T-helper 2 cell treated with Interferon-gamma antibody and Interleukin-4, amounts not matched to agents 5 μg/mL and 100 μg/mL, for 36 hours (primary cell): ENCODE measurements at regions not wholly inside any gene's neighbourhood (a gene's known extent, or its start where the extent isn't known, plus 50 kb on each side); places are given as distances from the start of the nearest gene placed in this dataset.
"Not testable (repeated sequence)": the region's sequence is repeated elsewhere in the genome, so short reads cannot be mapped to it uniquely, and the experiment has no call there.

Experiments
- DNase-seq: peaks from one replicate; pipeline ENCODE4 v3.0.0; 2021; ENCODE audit warnings: low spot score
- H3K27ac Mint-ChIP-seq: one replicate; pipeline ENCODE4 v1.8.0; 2021; ENCODE audit warnings: mild to moderate bottlenecking, mixed read lengths
- H3K27me3 Mint-ChIP-seq: one replicate; pipeline ENCODE4 v1.8.0; 2021; ENCODE audit warnings: low read depth, mixed read lengths
- H3K36me3 Mint-ChIP-seq: one replicate; pipeline ENCODE4 v1.8.0; 2021; ENCODE audit warnings: low read depth, mixed read lengths
- H3K4me1 Mint-ChIP-seq: one replicate; pipeline ENCODE4 v1.8.0; 2021; ENCODE audit warnings: low read depth, mixed read lengths
- H3K4me3 Mint-ChIP-seq: one replicate; pipeline ENCODE4 v1.8.0; 2022; ENCODE audit warnings: mild to moderate bottlenecking, moderate library complexity, mixed read lengths
- H3K9me3 Mint-ChIP-seq: one replicate; pipeline ENCODE4 v1.8.0; 2021; ENCODE audit warnings: mixed read lengths

DNA sequence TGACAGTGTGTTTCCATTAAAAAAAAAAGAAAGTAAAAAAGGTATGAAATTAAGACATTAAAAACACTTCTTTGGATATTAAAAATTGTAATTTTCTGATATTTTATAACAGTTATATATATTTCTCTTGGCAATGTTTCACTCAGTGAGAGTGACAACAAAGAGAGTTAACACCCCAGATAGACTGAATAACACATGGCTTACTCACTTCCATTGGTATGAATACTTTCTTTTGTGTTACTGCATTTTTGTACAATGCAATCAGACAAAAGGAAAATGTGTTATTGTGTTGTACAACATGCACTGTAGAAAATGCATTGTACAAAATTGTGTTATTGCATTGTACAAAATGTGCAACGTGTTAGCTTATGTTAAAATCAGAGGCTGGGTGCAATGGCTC is 676.6 kb upstream of the AMELY start:
- H3K27ac Mint-ChIP-seq, DNase-seq, H3K36me3 Mint-ChIP-seq, H3K4me1 Mint-ChIP-seq, H3K27me3 Mint-ChIP-seq, H3K9me3 Mint-ChIP-seq, H3K4me3 Mint-ChIP-seq: not testable (repeated sequence)

DNA sequence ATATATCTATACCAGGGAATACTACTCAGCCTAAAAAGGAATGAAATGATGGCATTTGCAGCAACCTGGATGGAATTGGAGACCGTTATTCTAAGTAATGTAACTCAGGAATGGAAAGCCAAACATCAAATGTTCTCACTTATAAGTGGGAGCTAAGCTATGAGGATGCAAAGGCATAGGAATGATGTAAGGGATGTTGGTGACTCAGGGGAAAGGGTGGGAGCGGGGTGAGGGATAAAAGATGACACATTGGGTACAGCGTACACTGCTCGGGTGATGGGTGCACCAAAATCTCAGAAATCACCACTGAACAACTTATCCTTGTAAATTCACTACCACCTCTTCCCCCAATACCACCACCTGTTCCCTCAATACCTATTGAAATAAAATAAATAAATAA is 651.0 kb upstream of the AMELY start:
- H3K27me3 Mint-ChIP-seq: no peaks in the 10 kb centered on the region
- H3K4me1 Mint-ChIP-seq: no peaks in the 10 kb centered on the region
- H3K9me3 Mint-ChIP-seq: no peaks in the 10 kb centered on the region
- DNase-seq: no peak
- no peak overlapping the region for H3K27ac Mint-ChIP-seq
- no peaks in the 10 kb centered on the region for H3K36me3 Mint-ChIP-seq
- H3K4me3 Mint-ChIP-seq: no peak overlapping the region

DNA sequence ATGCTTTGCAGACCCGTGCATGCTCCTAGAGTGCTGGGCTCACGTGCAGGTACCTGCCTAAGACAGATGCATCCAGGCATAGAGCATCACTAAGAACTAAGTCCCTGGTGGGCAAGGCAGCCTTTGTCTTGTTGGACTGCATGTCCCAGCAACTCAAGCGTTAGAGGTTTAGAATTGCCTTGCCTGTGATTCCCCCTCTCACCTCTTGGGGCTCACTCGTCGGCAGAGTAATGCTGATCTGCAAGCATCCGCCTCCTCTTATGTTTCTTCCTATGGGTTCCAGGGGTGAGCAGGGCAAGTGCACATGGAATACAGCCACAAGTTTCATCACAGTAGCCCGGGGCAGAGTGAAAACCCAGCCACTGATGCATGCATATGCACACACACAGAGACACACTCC is 646.1 kb upstream of the AMELY start:
- no peak overlapping the region for H3K4me3 Mint-ChIP-seq
- H3K27me3 Mint-ChIP-seq: no peaks in the 10 kb centered on the region
- H3K9me3 Mint-ChIP-seq: no peaks in the 10 kb centered on the region
- H3K27ac Mint-ChIP-seq: no peak overlapping the region
- H3K36me3 Mint-ChIP-seq: no peaks in the 10 kb centered on the region
- H3K4me1 Mint-ChIP-seq: no peaks in the 10 kb centered on the region
- no peak for DNase-seq

DNA sequence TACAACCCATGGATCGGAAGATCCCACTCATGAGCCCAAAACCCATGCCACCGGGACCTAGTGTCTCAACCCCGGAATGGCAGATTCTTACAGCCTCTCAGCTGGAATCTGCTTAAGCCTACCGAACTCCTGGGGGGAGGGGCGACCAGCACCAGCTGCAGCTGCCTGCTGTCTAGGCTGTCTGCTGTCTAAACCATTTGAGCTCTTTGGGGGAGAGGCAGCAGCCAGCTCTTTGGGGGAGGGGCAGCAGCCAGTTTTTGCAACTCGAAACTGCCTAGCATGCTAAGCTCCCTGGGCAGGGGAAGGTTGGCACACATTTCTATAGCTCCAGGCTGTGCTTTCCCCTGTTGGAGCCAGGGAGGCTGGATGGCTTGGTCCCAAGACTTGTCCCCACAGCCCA is 643.5 kb upstream of the AMELY start:
- Mint-ChIP-seq H3K4me1 (no peaks in the 10 kb centered on the region), H3K4me3 (no peak overlapping the region), H3K36me3 (no peaks in the 10 kb centered on the region), H3K27ac (no peak overlapping the region), H3K27me3 (no peaks in the 10 kb centered on the region), H3K9me3 (no peaks in the 10 kb centered on the region)
- DNase-seq: no peak

DNA sequence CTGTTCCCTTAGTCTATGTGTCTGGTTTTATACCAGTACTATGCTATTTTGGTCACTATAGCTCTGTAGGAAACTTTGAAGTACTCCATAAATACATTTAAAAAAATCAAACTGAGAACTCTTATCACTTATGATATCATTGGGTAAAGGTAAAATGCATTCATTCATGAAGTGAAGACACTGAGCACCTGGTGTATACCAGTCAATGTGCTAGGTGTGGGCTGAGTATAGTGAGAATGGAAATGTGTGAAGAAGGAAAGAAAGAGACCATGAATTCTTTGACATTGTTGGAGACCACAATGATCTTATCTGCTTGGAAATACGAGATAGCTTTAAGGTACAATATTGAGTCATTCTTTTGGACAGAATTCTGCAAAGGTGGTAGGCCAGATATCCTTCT is 633.5 kb upstream of the AMELY start:
- no peaks in the 10 kb centered on the region for H3K4me1 Mint-ChIP-seq
- no peak for DNase-seq
- no peak overlapping the region for H3K27ac Mint-ChIP-seq
- H3K9me3 Mint-ChIP-seq: no peaks in the 10 kb centered on the region
- H3K4me3 Mint-ChIP-seq: no peak overlapping the region
- H3K27me3 Mint-ChIP-seq: no peaks in the 10 kb centered on the region
- no peaks in the 10 kb centered on the region for H3K36me3 Mint-ChIP-seq

DNA sequence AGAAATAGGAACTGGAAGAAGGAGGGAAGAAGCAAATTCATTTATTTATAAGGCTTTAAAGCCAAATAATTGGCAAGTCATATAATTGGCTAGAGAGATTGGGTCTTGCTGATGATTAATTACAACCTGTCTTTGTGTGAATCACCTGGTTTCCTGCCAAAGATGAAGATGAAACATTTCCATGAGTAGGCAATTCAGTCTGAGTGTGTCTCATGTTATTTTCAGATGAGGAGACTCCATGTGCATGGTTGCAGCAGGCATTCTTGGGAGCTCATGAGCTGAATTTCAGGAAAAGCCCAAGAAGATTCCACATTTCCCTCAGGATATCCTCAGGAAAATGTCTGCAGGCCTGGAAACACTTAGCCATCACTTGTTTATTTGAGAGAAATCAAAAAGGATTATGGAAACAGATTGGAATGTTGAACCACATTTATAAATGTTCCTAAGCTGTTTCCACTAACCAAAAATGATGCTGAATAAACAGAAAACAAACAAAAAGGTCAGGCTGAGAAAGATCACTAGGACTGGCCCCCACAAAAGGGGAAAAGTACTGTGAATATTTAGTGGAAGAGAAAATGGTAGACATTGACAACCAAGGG is 632.7 kb upstream of the AMELY start:
- no peaks in the 10 kb centered on the region for H3K4me1 Mint-ChIP-seq
- H3K27me3 Mint-ChIP-seq: no peaks in the 10 kb centered on the region
- H3K4me3 Mint-ChIP-seq: no peak overlapping the region
- no peak overlapping the region for H3K27ac Mint-ChIP-seq
- H3K36me3 Mint-ChIP-seq: no peaks in the 10 kb centered on the region
- no peaks in the 10 kb centered on the region for H3K9me3 Mint-ChIP-seq
- no peak for DNase-seq

DNA sequence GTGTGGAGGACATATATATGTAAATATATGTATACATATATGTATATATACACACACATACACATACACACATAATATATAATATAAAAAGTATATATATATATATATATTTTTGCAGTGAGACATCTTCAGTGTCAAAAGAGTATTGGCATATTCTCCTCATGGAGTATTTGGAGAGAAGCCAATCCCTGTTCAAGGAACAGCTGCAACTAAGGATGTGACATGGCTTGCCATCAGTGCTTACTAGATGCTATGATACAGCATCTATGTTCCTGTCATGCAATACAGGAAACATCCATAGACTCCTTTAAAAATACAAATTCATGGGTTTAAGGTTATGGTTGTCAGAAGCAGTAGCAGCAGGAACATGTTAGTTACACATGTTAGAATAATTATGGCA is 632.0 kb upstream of the AMELY start:
- H3K4me1 Mint-ChIP-seq: no peaks in the 10 kb centered on the region
- H3K36me3 Mint-ChIP-seq: no peaks in the 10 kb centered on the region
- no peak for DNase-seq
- no peak overlapping the region for H3K27ac Mint-ChIP-seq
- H3K9me3 Mint-ChIP-seq: no peaks in the 10 kb centered on the region
- no peaks in the 10 kb centered on the region for H3K27me3 Mint-ChIP-seq
- no peak overlapping the region for H3K4me3 Mint-ChIP-seq

DNA sequence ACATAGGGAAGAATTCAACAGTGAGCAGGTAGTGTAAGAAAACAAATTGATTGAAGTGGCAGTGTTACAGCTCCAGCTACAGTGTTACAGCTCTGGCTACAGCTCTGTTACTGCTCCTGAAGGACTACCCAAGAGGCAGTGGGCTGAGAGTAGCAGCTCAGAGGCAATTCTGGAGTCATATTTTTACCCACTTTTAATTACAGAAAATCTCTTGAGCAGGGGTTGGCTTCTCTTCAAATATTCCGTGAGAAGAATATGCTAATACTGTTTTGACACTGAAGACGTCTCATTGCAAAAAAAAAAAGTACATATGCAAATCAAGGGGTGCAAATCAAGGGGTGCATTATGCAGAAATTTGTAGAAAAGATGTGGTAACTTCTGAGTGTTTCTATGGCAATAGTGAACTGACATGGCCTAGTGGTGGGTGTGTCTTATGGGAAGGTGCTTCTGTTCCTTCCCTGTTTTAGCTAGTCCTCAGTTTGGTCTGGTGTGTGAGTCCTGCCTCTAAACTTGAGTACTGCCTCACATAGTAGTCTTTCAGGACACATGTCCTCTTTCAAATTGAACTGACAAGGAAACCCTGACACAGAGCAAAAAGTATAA is 630.8 kb upstream of the AMELY start:
- no peak for DNase-seq
- no peak overlapping the region for H3K27ac Mint-ChIP-seq
- no peaks in the 10 kb centered on the region for H3K27me3 Mint-ChIP-seq
- H3K36me3 Mint-ChIP-seq: no peaks in the 10 kb centered on the region
- no peaks in the 10 kb centered on the region for H3K4me1 Mint-ChIP-seq
- H3K9me3 Mint-ChIP-seq: no peaks in the 10 kb centered on the region
- no peak overlapping the region for H3K4me3 Mint-ChIP-seq

DNA sequence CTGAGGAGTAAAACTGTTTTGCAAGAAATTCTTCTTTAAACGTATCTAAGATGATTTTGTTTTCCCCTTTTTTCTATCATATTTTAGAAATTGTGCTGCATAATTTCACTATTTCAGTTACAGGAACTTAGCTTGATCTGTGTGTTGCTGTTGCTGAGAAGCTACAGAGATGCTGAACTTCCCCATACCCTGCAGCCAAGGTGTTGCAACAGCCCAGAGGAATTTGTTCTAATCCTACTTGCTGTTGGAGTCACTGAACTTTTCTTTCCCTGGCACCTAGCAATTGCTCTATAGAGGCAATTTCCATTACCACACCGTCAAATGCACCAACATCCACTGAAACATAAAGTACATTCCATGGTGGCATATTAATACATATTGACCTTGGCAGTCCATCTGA is 617.8 kb upstream of the AMELY start:
- H3K4me3 Mint-ChIP-seq: no peak overlapping the region
- no peaks in the 10 kb centered on the region for H3K27me3 Mint-ChIP-seq
- H3K4me1 Mint-ChIP-seq: no peaks in the 10 kb centered on the region
- H3K9me3 Mint-ChIP-seq: no peaks in the 10 kb centered on the region
- DNase-seq: no peak
- no peaks in the 10 kb centered on the region for H3K36me3 Mint-ChIP-seq
- no peak overlapping the region for H3K27ac Mint-ChIP-seq

DNA sequence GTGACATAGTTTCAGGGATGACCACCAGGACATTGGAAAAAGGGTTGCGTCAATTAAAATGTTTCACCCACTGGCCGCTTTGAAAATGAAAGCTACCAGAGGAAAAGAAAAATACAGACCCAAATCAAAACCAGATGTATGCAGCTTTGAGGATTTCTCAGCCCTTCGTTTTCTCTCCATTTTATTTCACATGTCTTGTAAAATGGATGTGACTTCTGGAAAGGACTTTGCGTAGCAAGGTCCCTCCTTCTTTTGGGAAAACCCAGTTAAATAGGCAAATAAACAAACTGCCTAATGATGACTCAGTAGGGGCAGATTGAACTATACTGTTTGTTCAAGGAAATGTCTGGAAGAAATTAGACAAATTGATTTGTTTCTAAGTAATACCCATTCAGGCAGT is 616.0 kb upstream of the AMELY start:
- H3K27me3 Mint-ChIP-seq, H3K36me3 Mint-ChIP-seq, H3K27ac Mint-ChIP-seq, H3K9me3 Mint-ChIP-seq, DNase-seq, H3K4me3 Mint-ChIP-seq, H3K4me1 Mint-ChIP-seq: not testable (repeated sequence)

DNA sequence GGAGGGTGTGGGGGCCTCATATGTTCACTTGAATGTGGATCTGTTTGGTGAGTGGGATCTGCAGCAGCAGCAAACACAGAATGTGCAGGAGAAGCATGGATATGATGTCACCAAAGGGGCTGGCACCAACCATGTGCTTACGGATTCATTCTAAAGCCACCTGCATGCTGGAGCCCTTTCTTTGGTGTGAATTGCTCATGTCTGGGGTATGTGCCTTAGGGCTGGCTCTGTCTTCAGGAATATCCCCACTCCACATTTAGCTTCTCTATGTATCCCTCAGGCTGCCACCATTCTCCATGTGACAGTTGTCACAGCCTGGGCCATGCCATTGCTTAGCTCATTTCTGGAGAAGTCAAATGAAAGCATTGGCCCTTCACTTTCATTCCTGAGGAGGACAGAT is 606.8 kb upstream of the AMELY start:
- H3K9me3 Mint-ChIP-seq: no peaks in the 10 kb centered on the region
- no peaks in the 10 kb centered on the region for H3K36me3 Mint-ChIP-seq
- no peaks in the 10 kb centered on the region for H3K27me3 Mint-ChIP-seq
- no peak overlapping the region for H3K4me3 Mint-ChIP-seq
- no peak overlapping the region for H3K27ac Mint-ChIP-seq
- no peaks in the 10 kb centered on the region for H3K4me1 Mint-ChIP-seq
- no peak for DNase-seq

DNA sequence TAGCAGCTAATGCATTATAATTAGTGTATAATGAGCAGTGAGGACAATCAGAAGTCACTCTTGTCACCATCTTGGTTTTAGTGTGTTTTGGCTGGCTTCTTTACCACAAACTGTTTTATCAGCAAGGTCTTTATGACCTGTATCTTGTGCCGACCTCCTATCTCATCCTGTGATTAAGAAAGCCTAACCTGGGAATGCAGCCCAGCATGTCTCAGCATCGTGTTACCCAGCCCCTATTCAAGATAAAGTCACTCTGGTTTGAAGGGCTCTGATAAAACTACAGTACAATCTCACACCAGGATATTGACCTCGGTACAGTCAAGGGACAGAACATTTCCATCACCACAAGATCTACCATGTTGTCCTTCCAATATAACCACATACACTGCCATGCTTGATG is 604.7 kb upstream of the AMELY start:
- Mint-ChIP-seq H3K4me1 (no peaks in the 10 kb centered on the region), H3K27me3 (no peaks in the 10 kb centered on the region), H3K4me3 (no peak overlapping the region), H3K27ac (no peak overlapping the region), H3K36me3 (no peaks in the 10 kb centered on the region), H3K9me3 (peaks cover 4% of the 10 kb centered on the region)
- no peak for DNase-seq

DNA sequence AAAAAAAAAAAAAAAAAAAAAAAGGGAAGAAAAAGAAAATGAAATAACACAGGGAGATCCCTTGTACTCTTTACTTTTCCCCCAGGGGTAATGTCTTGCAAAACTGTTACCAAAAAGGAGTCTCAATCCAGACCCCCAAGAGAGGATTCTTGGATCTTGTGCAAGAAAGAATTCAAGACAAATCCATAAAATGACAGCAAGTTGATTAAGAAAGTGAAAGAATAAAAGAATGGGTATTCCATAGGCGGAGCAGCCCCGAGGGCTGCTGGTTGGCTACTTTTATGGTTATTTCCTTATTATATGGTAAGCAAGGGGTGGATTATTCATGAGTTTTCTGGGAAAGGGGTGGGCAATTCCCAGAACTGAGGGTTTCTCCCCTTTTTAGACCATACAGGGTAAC is 604.3 kb upstream of the AMELY start:
- Mint-ChIP-seq H3K27ac (no peak overlapping the region), H3K27me3 (no peaks in the 10 kb centered on the region), H3K4me1 (no peaks in the 10 kb centered on the region), H3K4me3 (no peak overlapping the region), H3K9me3 (peaks cover 4% of the 10 kb centered on the region), H3K36me3 (no peaks in the 10 kb centered on the region)
- DNase-seq: no peak

DNA sequence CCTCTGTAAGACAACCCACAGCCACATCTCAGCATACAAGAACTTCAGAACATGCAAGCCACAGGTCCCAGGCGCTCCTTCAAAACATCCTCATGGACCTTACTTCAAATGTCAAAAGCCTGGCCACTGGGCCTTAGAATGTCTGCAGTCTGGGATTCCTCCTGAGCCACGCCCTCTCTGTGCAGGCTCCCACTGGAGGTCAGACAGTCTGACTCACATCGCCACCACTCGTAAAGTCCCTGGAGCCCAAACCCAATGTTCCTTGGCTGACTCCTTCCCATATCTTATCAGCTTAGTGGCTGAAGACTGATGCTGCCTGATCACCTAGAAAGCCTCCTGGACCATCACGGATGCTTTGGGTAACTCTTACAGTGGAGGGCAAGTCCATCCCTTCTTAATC is 591.3 kb upstream of the AMELY start:
- DNase-seq: no peak
- Mint-ChIP-seq H3K4me3 (no peak overlapping the region), H3K27ac (no peak overlapping the region), H3K36me3 (no peaks in the 10 kb centered on the region), H3K27me3 (no peaks in the 10 kb centered on the region), H3K9me3 (peaks cover 4% of the 10 kb centered on the region), H3K4me1 (no peaks in the 10 kb centered on the region)

DNA sequence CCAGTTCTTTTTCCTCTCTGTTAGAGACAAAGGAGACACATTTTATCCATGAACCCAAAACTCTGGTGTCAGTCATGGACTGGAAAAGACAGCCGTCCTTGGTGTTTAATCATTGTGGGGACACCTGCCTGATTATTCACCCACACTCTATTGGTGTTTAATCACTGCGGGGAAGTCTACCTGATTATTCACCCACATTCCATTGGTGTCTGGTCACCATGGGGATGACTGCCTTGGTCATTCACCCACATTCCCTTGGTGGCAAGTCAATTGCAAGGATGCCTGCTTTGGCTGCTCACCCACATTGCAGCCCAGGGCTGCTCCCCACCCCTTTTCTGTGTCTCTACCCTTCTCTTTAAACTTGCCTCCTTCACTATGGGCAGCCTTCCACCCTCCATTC is 589.7 kb upstream of the AMELY start:
- Mint-ChIP-seq H3K4me3 (no peak overlapping the region), H3K27me3 (peaks cover 4% of the 10 kb centered on the region), H3K4me1 (no peaks in the 10 kb centered on the region), H3K36me3 (no peaks in the 10 kb centered on the region), H3K9me3 (peaks cover 4% of the 10 kb centered on the region), H3K27ac (no peak overlapping the region)
- DNase-seq: no peak
